Colonic mucosa (tissue), 4 donors: ENCODE measurements at regions not wholly inside any gene's neighbourhood (a gene's known extent, or its start where the extent isn't known, plus 50 kb on each side); places are given as distances from the start of the nearest gene placed in this dataset.

ENCODE experiments used
- DNase-seq: peaks from one replicate; pipeline ENCODE4 v3.0.0-alpha.2; 2020
- H3K27ac ChIP-seq: fragments of 200-600 bp; one replicate; pipeline ENCODE4 v1.8.0; 2021
- H3K27me3 ChIP-seq: fragments of 200-600 bp; one replicate; pipeline ENCODE4 v1.8.0; 2021
- H3K36me3 ChIP-seq: fragments of 200-600 bp; one replicate; pipeline ENCODE4 v1.8.0; 2021
- H3K4me1 ChIP-seq: fragments of 200-600 bp; one replicate; pipeline ENCODE4 v1.8.0; 2021; ENCODE audit warnings: mild to moderate bottlenecking
- H3K4me3 ChIP-seq: fragments of 200-600 bp; one replicate; pipeline ENCODE4 v1.8.0; 2021
- H3K9ac ChIP-seq, 2 donors: one replicate each; pipeline ENCODE4 v1.7.0; 2013; ENCODE audit warnings: control low read depth in 2 of 2, low read depth in 2 of 2, low read length in 2 of 2
- H3K9me3 ChIP-seq: fragments of 200-600 bp; one replicate; pipeline ENCODE4 v1.8.0; 2021
- intact Hi-C: fragments of 100-400 bp; cut with DNase I; formaldehyde crosslinking; loops from one replicate; pipeline ENCODE4 v1.14.1; 2022
- TF ChIP-seq, protein P1 (sequence below): fragments of 200-600 bp; IDR thresholded peaks from one replicate; pipeline ENCODE4 v1.8.0; 2022; ENCODE audit warnings: antibody characterized with exemption, mild to moderate bottlenecking
- donor health status: healthy.
- donor health status: DM: no; HTN: no; CAD: no.
- donor health status: DM: no; HTN: no; CAD: no.

DNA sequence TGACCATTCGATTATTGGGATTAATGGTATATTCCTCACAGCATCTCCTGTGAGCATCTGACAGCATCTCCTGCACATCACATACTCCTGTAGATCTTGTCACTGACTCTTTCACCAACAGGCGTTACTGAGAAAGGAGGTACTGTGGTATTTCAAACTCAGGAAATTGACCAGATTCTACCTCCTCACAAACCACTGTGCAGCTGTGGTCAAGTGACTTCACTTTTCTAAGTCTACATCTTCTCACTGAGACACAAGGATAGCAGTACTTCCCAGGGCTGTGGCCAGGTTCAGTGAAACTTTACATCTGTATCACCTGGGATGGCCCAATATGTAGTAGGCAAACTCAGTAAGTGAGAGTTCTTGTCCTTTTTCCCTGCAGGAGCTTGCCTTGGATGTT lies 332.3 kb upstream of the ADAMTSL1 start:
- H3K27ac ChIP-seq = no peak overlapping the region
- intact Hi-C loops = loop anchor here (10.0 kb wide), 1 partner anchor 327 kb away; no protein-coding TSS in a partner anchor

DNA sequence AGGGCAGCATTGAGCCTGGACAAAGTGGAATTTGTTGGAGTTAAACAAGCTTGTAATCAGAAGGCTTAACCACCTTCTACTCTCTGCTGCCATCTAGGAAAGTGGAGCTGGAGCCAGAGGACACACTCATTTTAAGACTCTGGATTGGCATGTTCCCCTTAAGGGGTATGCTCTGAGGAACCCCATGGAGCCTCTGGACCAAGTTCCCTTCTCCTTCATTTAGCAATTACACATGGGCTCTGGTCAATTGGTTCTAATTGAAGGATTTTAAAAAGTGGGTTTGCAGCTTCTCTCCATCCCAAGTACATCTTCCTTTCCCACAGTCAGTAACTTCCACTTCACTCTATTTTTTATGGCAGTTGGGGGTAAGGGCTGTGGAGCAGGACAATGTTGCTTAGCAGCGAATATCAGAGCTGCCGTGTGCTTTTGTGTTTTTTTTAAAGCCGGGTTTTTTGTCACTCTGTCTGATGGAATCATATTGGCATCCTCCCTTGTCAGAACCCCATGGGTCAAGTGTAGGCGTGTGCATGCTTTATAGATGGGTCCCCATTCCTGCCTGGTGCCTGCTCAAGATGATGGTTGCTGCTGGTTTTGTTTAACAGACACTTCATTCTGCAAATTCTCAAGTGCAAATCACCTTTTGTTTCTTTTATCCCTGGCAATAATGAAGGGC lies 330.7 kb upstream of the ADAMTSL1 start:
- TF ChIP-seq, protein P1, sequence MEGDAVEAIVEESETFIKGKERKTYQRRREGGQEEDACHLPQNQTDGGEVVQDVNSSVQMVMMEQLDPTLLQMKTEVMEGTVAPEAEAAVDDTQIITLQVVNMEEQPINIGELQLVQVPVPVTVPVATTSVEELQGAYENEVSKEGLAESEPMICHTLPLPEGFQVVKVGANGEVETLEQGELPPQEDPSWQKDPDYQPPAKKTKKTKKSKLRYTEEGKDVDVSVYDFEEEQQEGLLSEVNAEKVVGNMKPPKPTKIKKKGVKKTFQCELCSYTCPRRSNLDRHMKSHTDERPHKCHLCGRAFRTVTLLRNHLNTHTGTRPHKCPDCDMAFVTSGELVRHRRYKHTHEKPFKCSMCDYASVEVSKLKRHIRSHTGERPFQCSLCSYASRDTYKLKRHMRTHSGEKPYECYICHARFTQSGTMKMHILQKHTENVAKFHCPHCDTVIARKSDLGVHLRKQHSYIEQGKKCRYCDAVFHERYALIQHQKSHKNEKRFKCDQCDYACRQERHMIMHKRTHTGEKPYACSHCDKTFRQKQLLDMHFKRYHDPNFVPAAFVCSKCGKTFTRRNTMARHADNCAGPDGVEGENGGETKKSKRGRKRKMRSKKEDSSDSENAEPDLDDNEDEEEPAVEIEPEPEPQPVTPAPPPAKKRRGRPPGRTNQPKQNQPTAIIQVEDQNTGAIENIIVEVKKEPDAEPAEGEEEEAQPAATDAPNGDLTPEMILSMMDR = peak; percentile 29
- Histone ChIP-seq H3K4me3 (no peak overlapping the region), H3K36me3 (no peaks in the 10 kb centered on the region), H3K4me1 (no peaks in the 10 kb centered on the region), H3K27me3 (no peaks in the 10 kb centered on the region), H3K9me3 (no peaks in the 10 kb centered on the region), H3K9ac (no peak overlapping the region), H3K27ac (no peak overlapping the region)
- DNase-seq = peak; percentile 35
- intact Hi-C loops = loop anchor here (10.0 kb wide), 1 partner anchor 328 kb away; no protein-coding TSS in a partner anchor

More for the DNA sequence above, 332.3 kb upstream of the ADAMTSL1 start:
- no peak for DNase-seq
- H3K4me3 ChIP-seq = no peak overlapping the region
- H3K9me3 ChIP-seq = no peaks in the 10 kb centered on the region
- TF ChIP-seq, protein P1 = no peak
- H3K27me3 ChIP-seq = no peaks in the 10 kb centered on the region
- H3K4me1 ChIP-seq = no peaks in the 10 kb centered on the region
- no peaks in the 10 kb centered on the region for H3K36me3 ChIP-seq
- H3K9ac ChIP-seq = no peak overlapping the region

DNA sequence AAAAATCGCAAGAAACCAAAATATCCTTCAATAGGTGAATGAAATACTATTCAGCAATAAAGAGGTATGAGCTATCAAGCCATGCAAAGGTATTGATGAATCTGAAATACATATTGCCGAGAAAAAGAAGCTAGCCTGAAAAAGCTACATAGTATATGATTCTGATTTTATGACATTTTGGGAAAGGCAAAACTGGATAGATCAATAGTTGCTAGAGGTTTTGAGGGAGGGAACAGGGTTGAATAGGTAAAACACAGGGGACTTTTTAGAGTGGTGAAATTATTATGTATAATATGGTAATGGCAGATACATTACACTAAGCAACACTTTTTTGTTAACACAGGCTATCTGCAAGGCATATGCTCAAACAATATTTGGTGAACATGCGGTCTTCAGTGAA lies 327.6 kb upstream of the ADAMTSL1 start:
- no peaks in the 10 kb centered on the region for H3K36me3 ChIP-seq
- TF ChIP-seq, protein P1 = no peak
- H3K4me3 ChIP-seq = no peak overlapping the region
- H3K27ac ChIP-seq = no peak overlapping the region
- no peak overlapping the region for H3K9ac ChIP-seq
- H3K4me1 ChIP-seq = no peaks in the 10 kb centered on the region
- no peaks in the 10 kb centered on the region for H3K27me3 ChIP-seq
- H3K9me3 ChIP-seq = no peaks in the 10 kb centered on the region
- DNase-seq = no peak
- intact Hi-C loops = loop anchor here (10.0 kb wide), 1 partner anchor 332 kb away; no protein-coding TSS in a partner anchor

DNA sequence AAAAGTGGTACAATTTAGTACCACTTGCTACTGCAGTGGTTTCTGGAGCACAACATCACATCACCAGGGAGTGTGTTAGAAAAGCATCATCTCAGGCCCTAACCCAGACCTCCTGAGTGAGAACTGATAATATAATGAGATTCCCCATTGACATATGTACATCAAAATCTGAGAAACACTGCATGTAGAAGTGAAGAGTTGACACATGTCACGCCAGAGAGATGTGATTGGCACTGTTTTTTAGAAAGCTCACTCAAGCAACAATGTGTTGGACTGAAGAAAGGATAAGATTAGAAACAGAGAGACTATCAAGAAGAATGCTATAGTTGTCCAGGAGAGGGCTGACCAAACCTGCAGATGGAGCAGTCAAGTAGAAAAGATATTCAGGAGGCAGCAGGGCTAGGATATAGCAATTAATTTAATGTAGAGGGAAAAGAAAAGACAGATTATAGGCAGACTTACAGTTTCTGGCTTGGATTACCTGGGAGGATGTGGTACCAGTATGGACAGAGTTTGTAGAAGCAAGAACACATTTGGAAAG lies 324.4 kb upstream of the ADAMTSL1 start:
- TF ChIP-seq, protein P1 = no peak
- Histone ChIP-seq H3K27me3 (no peaks in the 10 kb centered on the region), H3K36me3 (no peaks in the 10 kb centered on the region), H3K27ac (no peak overlapping the region), H3K4me1 (no peaks in the 10 kb centered on the region), H3K9me3 (no peaks in the 10 kb centered on the region), H3K9ac (no peak overlapping the region), H3K4me3 (no peak overlapping the region)
- intact Hi-C loops = loop anchor here (10.0 kb wide), 1 partner anchor 335 kb away; no protein-coding TSS in a partner anchor
- DNase-seq = no peak

DNA sequence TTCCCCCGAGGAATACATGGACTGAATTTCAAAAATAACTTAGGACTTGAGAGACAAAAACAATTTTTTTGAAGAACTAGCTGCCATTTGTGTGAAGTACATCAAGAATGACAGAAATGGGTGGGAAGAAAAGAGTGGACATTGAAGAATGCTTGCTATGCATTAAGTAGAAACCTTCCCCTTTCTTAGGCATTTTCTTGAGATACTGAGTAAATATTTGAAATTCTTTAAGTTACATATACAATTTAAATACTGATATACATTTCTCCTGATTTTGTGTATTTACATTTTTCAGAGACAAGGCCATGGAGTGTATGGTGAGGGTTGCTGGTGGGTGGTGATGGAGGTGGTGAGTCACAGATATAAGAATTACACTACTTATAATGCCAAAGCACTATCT lies 319.3 kb upstream of the ADAMTSL1 start:
- no peak for DNase-seq
- TF ChIP-seq, protein P1 = no peak
- Histone ChIP-seq H3K27ac (no peak overlapping the region), H3K9ac (no peak overlapping the region), H3K4me1 (no peaks in the 10 kb centered on the region), H3K9me3 (no peaks in the 10 kb centered on the region), H3K4me3 (no peak overlapping the region), H3K36me3 (no peaks in the 10 kb centered on the region), H3K27me3 (no peaks in the 10 kb centered on the region)
- intact Hi-C loops = no loop called here
